ENCODE measurements at regions not wholly inside any gene's neighbourhood (a gene's known extent, or its start where the extent isn't known, plus 50 kb on each side); places are given as distances from the start of the nearest gene placed in this dataset.

DNA sequence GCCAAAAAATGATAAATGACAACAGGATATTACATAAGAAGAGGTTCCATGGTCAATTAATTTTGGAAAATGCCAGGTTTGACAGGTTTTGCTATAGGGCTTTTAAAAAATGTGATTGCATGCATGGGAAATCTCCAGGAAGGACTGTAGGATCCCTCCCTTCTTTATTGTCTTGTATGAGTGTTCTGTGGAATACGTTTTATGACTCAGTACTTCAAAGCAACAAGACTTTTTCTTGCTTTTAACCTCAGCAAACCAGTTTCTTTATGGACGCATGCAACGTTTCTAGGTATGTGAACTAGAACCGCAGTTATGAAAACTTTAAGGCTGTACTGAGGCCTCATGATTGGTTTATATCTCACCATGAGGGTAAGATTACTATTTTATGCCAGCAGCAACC lies 76.6 kb upstream of the NTRK2 start:
- TF ChIP-seq CHD1 (IDR thresholded peaks at IDR 0.05; ENCODE audit: low read depth, low read length) (no peak), MAZ (IDR thresholded peaks at IDR 0.05; ENCODE audit: borderline replicate concordance, low read depth, low read length) (no peak), POLR2A (IDR thresholded peaks at IDR 0.05; ENCODE audit: low read depth, low read length) (no peak), MXI1 (IDR thresholded peaks at IDR 0.05; ENCODE audit: borderline replicate concordance, low read depth, low read length) (no peak), NFE2L2 (IDR thresholded peaks at IDR 0.05; ENCODE audit: low read depth, low read length) (no peak), MAFK (IDR thresholded peaks at IDR 0.05; ENCODE audit: low read depth, low read length) (no peak)
- TF ChIP-seq, protein P1, sequence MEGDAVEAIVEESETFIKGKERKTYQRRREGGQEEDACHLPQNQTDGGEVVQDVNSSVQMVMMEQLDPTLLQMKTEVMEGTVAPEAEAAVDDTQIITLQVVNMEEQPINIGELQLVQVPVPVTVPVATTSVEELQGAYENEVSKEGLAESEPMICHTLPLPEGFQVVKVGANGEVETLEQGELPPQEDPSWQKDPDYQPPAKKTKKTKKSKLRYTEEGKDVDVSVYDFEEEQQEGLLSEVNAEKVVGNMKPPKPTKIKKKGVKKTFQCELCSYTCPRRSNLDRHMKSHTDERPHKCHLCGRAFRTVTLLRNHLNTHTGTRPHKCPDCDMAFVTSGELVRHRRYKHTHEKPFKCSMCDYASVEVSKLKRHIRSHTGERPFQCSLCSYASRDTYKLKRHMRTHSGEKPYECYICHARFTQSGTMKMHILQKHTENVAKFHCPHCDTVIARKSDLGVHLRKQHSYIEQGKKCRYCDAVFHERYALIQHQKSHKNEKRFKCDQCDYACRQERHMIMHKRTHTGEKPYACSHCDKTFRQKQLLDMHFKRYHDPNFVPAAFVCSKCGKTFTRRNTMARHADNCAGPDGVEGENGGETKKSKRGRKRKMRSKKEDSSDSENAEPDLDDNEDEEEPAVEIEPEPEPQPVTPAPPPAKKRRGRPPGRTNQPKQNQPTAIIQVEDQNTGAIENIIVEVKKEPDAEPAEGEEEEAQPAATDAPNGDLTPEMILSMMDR (conservative IDR thresholded peaks at IDR 0.05; ENCODE audit: low read depth, low read length) = no peak
- TF ChIP-seq, protein P2, sequence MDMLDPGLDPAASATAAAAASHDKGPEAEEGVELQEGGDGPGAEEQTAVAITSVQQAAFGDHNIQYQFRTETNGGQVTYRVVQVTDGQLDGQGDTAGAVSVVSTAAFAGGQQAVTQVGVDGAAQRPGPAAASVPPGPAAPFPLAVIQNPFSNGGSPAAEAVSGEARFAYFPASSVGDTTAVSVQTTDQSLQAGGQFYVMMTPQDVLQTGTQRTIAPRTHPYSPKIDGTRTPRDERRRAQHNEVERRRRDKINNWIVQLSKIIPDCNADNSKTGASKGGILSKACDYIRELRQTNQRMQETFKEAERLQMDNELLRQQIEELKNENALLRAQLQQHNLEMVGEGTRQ (IDR thresholded peaks at IDR 0.05; ENCODE audit: low read depth, low read length) = no peak

All from IMR-90 (cell line).